Caki2 (cell line): ENCODE measurements at regions not wholly inside any gene's neighbourhood (a gene's known extent, or its start where the extent isn't known, plus 50 kb on each side); places are given as distances from the start of the nearest gene placed in this dataset.
"Not testable (repeated sequence)": the region's sequence is repeated elsewhere in the genome, so short reads cannot be mapped to it uniquely, and the experiment has no call there.

Experiments used
- DNase-seq: peaks from one replicate; pipeline ENCODE4 v3.0.0-alpha.2; 2015; ENCODE audit warnings: low read depth
- in situ Hi-C: cut with HindIII; loops from 2 replicates; pipeline ENCODE4 v1.10.0; 2016; ENCODE audit warnings: low sequenced_read_pairs, low pct_unique_long_range_greater_than_20kb, mixed read lengths

- in situ Hi-C loops: no loop called here
- no peak for DNase-seq
These were observed 1086.1 kb upstream of the MIR17HG start for GRCh38 chr13:90261343-90261742.

GRCh38 chr13:90270226-90270625 is 1077.3 kb upstream of the MIR17HG start:
- DNase-seq: no peak
- in situ Hi-C loops: no loop called here

GRCh38 chr13:90272356-90272755 is 1075.1 kb upstream of the MIR17HG start:
- DNase-seq: peak; percentile 0

GRCh38 chr13:90276216-90276615 is 1071.3 kb upstream of the MIR17HG start:
- DNase-seq: no peak
- in situ Hi-C loops: no loop called here

More at GRCh38 chr13:90272356-90272755, 1075.1 kb upstream of the MIR17HG start:
- in situ Hi-C loops: no loop called here

- in situ Hi-C loops, DNase-seq: not testable (repeated sequence)
These were observed 1069.3 kb upstream of the MIR17HG start for GRCh38 chr13:90278231-90278630.

GRCh38 chr13:90281709-90282108 is 1065.8 kb upstream of the MIR17HG start:
- in situ Hi-C loops: no loop called here
- no peak for DNase-seq

GRCh38 chr13:90287521-90287920 is 1060.0 kb upstream of the MIR17HG start:
- no peak for DNase-seq
- in situ Hi-C loops: no loop called here

- in situ Hi-C loops: no loop called here
- DNase-seq: no peak
These were observed 1053.6 kb upstream of the MIR17HG start for GRCh38 chr13:90293793-90294361.

- no peak for DNase-seq
- in situ Hi-C loops: no loop called here
These were observed 1048.2 kb upstream of the MIR17HG start for GRCh38 chr13:90299238-90299637.

- in situ Hi-C loops: no loop called here
- DNase-seq: no peak
These were observed 1047.5 kb upstream of the MIR17HG start for GRCh38 chr13:90300015-90300414.

GRCh38 chr13:90302107-90302506 is 1045.4 kb upstream of the MIR17HG start:
- DNase-seq: no peak
- in situ Hi-C loops: no loop called here

- no peak for DNase-seq
- in situ Hi-C loops: no loop called here
These were observed 1041.7 kb upstream of the MIR17HG start for GRCh38 chr13:90305796-90306195.

- no peak for DNase-seq
- in situ Hi-C loops: no loop called here
These were observed 1040.4 kb upstream of the MIR17HG start for GRCh38 chr13:90307136-90307535.

GRCh38 chr13:90308249-90308648 is 1039.2 kb upstream of the MIR17HG start:
- in situ Hi-C loops: no loop called here
- DNase-seq: no peak

- in situ Hi-C loops: no loop called here
- DNase-seq: no peak
These were observed 1035.6 kb upstream of the MIR17HG start for GRCh38 chr13:90311929-90312328.

GRCh38 chr13:90315061-90315460 is 1032.4 kb upstream of the MIR17HG start:
- no peak for DNase-seq
- in situ Hi-C loops: no loop called here

- no peak for DNase-seq
- in situ Hi-C loops: no loop called here
These were observed 1026.8 kb upstream of the MIR17HG start for GRCh38 chr13:90320664-90321063.

- DNase-seq: no peak
- in situ Hi-C loops: no loop called here
These were observed 1026.1 kb upstream of the MIR17HG start for GRCh38 chr13:90321281-90321931.

GRCh38 chr13:90329641-90330040 is 1017.8 kb upstream of the MIR17HG start:
- in situ Hi-C loops: no loop called here
- no peak for DNase-seq

GRCh38 chr13:90331974-90332373 is 1015.5 kb upstream of the MIR17HG start:
- in situ Hi-C loops: no loop called here
- no peak for DNase-seq
